Neural progenitor cell (in vitro differentiated cells): ENCODE measurements at regions not wholly inside any gene's neighbourhood (a gene's known extent, or its start where the extent isn't known, plus 50 kb on each side); places are given as distances from the start of the nearest gene placed in this dataset.

Experiments used
- DNase-seq: peaks from one replicate; pipeline ENCODE4 v3.0.0-alpha.2; 2016; ENCODE audit warnings: low spot score
- H2AFZ ChIP-seq: fragments of 200-600 bp; sonication (generic); replicated peaks from 2 replicates; pipeline ENCODE4 v1.6.1; 2016; ENCODE audit warnings: antibody characterized with exemption
- H3F3A ChIP-seq: fragments of 200-600 bp; sonication (generic); 2 replicates; pipeline ENCODE4 v1.6.1; 2016; ENCODE audit warnings: antibody characterized with exemption, low read depth
- H3K27ac ChIP-seq: fragments of 200-600 bp; sonication (generic); 2 replicates; pipeline ENCODE4 v1.5.1; 2016; ENCODE audit warnings: mild to moderate bottlenecking
- H3K27me3 ChIP-seq: fragments of 200-600 bp; sonication (generic); 2 replicates; pipeline ENCODE4 v1.6.1; 2016; ENCODE audit warnings: mild to moderate bottlenecking, moderate library complexity
- H3K36me3 ChIP-seq: fragments of 200-600 bp; sonication (generic); 2 replicates; pipeline ENCODE4 v1.5.1; 2016
- H3K4me1 ChIP-seq: fragments of 200-600 bp; sonication (generic); 2 replicates; pipeline ENCODE4 v1.6.1; 2016; ENCODE audit warnings: mixed run types
- H3K4me2 ChIP-seq: fragments of 200-600 bp; sonication (generic); 2 replicates; pipeline ENCODE4 v1.6.1; 2016
- H3K4me3 ChIP-seq: fragments of 200-600 bp; sonication (generic); 2 replicates; pipeline ENCODE4 v1.5.1; 2016
- H3K79me2 ChIP-seq: fragments of 200-600 bp; sonication (generic); 2 replicates; pipeline ENCODE4 v1.6.1; 2016; ENCODE audit warnings: low read depth
- H3K9ac ChIP-seq: fragments of 200-600 bp; sonication (generic); 2 replicates; pipeline ENCODE4 v1.6.1; 2016
- H3K9me3 ChIP-seq: fragments of 200-600 bp; sonication (generic); 2 replicates; pipeline ENCODE4 v1.5.1; 2016; ENCODE audit warnings: low read depth
- H4K20me1 ChIP-seq: fragments of 200-600 bp; sonication (generic); 2 replicates; pipeline ENCODE4 v1.6.1; 2016; ENCODE audit warnings: low read depth
- H3K27ac Mint-ChIP-seq: 3 replicates; pipeline ENCODE4 v1.8.0; 2021; ENCODE audit warnings: mixed read lengths
- H3K27me3 Mint-ChIP-seq: 2 replicates; pipeline ENCODE4 v1.8.0; 2022; ENCODE audit warnings: low read depth, mild to moderate bottlenecking, inconsistent platforms, moderate library complexity, mixed read lengths; ENCODE audit not compliant: insufficient read depth
- H3K36me3 Mint-ChIP-seq: 3 replicates; pipeline ENCODE4 v1.8.0; 2021; ENCODE audit warnings: mixed read lengths
- H3K4me1 Mint-ChIP-seq: 3 replicates; pipeline ENCODE4 v1.8.0; 2021; ENCODE audit warnings: mixed read lengths
- H3K4me3 Mint-ChIP-seq: 3 replicates; pipeline ENCODE4 v1.8.0; 2021; ENCODE audit warnings: mild to moderate bottlenecking, moderate library complexity, mixed read lengths
- H3K9me3 Mint-ChIP-seq: 3 replicates; pipeline ENCODE4 v1.8.0; 2020; ENCODE audit warnings: mixed read lengths
- CTCF ChIP-seq: fragments of 200-600 bp; sonication (generic); IDR thresholded peaks from 2 replicates; pipeline ENCODE4 v1.5.1; 2017; ENCODE audit warnings: antibody characterized with exemption, mild to moderate bottlenecking
- EZH2 ChIP-seq: fragments of 200-600 bp; sonication (generic); IDR thresholded peaks from 2 replicates; pipeline ENCODE4 v1.6.1; 2017; ENCODE audit warnings: antibody characterized with exemption, mild to moderate bottlenecking, moderate library complexity
- EZH2phosphoT487 ChIP-seq: fragments of 200-600 bp; sonication (generic); IDR thresholded peaks from 2 replicates; pipeline ENCODE4 v1.6.1; 2017; ENCODE audit warnings: antibody characterized with exemption

GRCh38 chr4:125039550-125039949 lies 275.2 kb upstream of the FAT4 start:
- no peak for DNase-seq
- Histone ChIP-seq H4K20me1 (no peaks in the 10 kb centered on the region), H3K27ac (no peak overlapping the region), H3K4me2 (no peak overlapping the region), H3K4me3 (no peak overlapping the region), H3K79me2 (no peaks in the 10 kb centered on the region), H3K9me3 (no peaks in the 10 kb centered on the region), H3K9ac (no peak overlapping the region), H2AFZ (no peak overlapping the region), H3K27me3 (no peaks in the 10 kb centered on the region), H3K36me3 (no peaks in the 10 kb centered on the region), H3F3A (no peaks in the 10 kb centered on the region), H3K4me1 (no peaks in the 10 kb centered on the region)
- no peak overlapping the region for H3K4me3 Mint-ChIP-seq
- TF ChIP-seq EZH2 (no peak), CTCF (no peak), EZH2phosphoT487 (no peak)
- H3K27ac Mint-ChIP-seq: no peak overlapping the region
- H3K4me1 Mint-ChIP-seq: peaks cover 8% of the 10 kb centered on the region
- peaks cover 5% of the 10 kb centered on the region for H3K27me3 Mint-ChIP-seq
- no peaks in the 10 kb centered on the region for H3K36me3 Mint-ChIP-seq
- peaks cover 10% of the 10 kb centered on the region for H3K9me3 Mint-ChIP-seq

- H3K27me3 ChIP-seq: no peaks in the 10 kb centered on the region
Observed at GRCh38 chr4:125022855-125023501, 291.8 kb upstream of the FAT4 start.

GRCh38 chr4:125021189-125021588 lies 293.6 kb upstream of the FAT4 start:
- Histone ChIP-seq H3K4me1 (no peaks in the 10 kb centered on the region), H3K4me3 (no peak overlapping the region), H3K27ac (no peak overlapping the region), H3F3A (no peaks in the 10 kb centered on the region), H3K9me3 (peaks cover 8% of the 10 kb centered on the region), H3K4me2 (no peak overlapping the region), H3K27me3 (no peaks in the 10 kb centered on the region), H3K79me2 (no peaks in the 10 kb centered on the region), H2AFZ (peak overlapping the region; percentile 31), H3K36me3 (no peaks in the 10 kb centered on the region), H4K20me1 (no peaks in the 10 kb centered on the region), H3K9ac (no peak overlapping the region)
- no peaks in the 10 kb centered on the region for H3K4me1 Mint-ChIP-seq
- peaks cover 3% of the 10 kb centered on the region for H3K9me3 Mint-ChIP-seq
- no peaks in the 10 kb centered on the region for H3K27me3 Mint-ChIP-seq
- H3K4me3 Mint-ChIP-seq: no peak overlapping the region
- DNase-seq: no peak
- H3K27ac Mint-ChIP-seq: no peak overlapping the region
- no peaks in the 10 kb centered on the region for H3K36me3 Mint-ChIP-seq
- TF ChIP-seq EZH2: no peak
- no peak for TF ChIP-seq CTCF
- no peak for TF ChIP-seq EZH2phosphoT487

More at GRCh38 chr4:125022855-125023501, 291.8 kb upstream of the FAT4 start:
- Mint-ChIP-seq H3K27ac (no peak overlapping the region), H3K4me3 (no peak overlapping the region), H3K27me3 (no peaks in the 10 kb centered on the region), H3K4me1 (no peaks in the 10 kb centered on the region), H3K9me3 (peaks cover 3% of the 10 kb centered on the region), H3K36me3 (no peaks in the 10 kb centered on the region)
- H3K36me3 ChIP-seq: no peaks in the 10 kb centered on the region
- H3K9me3 ChIP-seq: peaks cover 8% of the 10 kb centered on the region
- H2AFZ ChIP-seq: peak overlapping the region; percentile 47
- no peak overlapping the region for H3K4me3 ChIP-seq
- no peaks in the 10 kb centered on the region for H3K4me1 ChIP-seq
- DNase-seq: no peak
- no peak overlapping the region for H3K4me2 ChIP-seq
- TF ChIP-seq EZH2 (no peak), CTCF (no peak), EZH2phosphoT487 (no peak)
- H3K27ac ChIP-seq: no peak overlapping the region
- H4K20me1 ChIP-seq: no peaks in the 10 kb centered on the region
- no peak overlapping the region for H3K9ac ChIP-seq
- no peaks in the 10 kb centered on the region for H3K79me2 ChIP-seq
- no peaks in the 10 kb centered on the region for H3F3A ChIP-seq
